HL-60 (cell line): ENCODE measurements at regions not wholly inside any gene's neighbourhood (a gene's known extent, or its start where the extent isn't known, plus 50 kb on each side); places are given as distances from the start of the nearest gene placed in this dataset.

Source experiments
- CTCF ChIP-seq: IDR thresholded peaks from one replicate; pipeline ENCODE4 v1.5.1; 2011; ENCODE audit warnings: low read length, control low read depth, inconsistent platforms; ENCODE audit not compliant: insufficient read depth
- GABPA ChIP-seq: IDR thresholded peaks from 2 replicates; pipeline ENCODE4 v1.6.1; 2012; ENCODE audit warnings: low read depth
- POLR2AphosphoS5 ChIP-seq: IDR thresholded peaks from 2 replicates; pipeline ENCODE4 v1.6.1; 2012; ENCODE audit warnings: low read depth
- REST ChIP-seq: IDR thresholded peaks from 2 replicates; pipeline ENCODE4 v1.6.1; 2012; ENCODE audit warnings: low read depth; ENCODE audit not compliant: insufficient replicate concordance

GRCh38 chr13:107111248-107111647 lies 543.3 kb upstream of the ARGLU1 start:
- TF ChIP-seq CTCF (no peak), POLR2AphosphoS5 (no peak), REST (no peak), GABPA (no peak)
